DND-41 (cell line): ENCODE measurements at regions not wholly inside any gene's neighbourhood (a gene's known extent, or its start where the extent isn't known, plus 50 kb on each side); places are given as distances from the start of the nearest gene placed in this dataset.

Experiments used
- CTCF ChIP-seq: IDR thresholded peaks from 2 replicates; pipeline ENCODE4 v1.5.1; 2012; ENCODE audit warnings: borderline replicate concordance, low read length, moderate library complexity, mild to moderate bottlenecking; ENCODE audit not compliant: poor library complexity, severe bottlenecking; ENCODE audit errors: extremely low read depth
- EZH2 ChIP-seq: IDR thresholded peaks from 3 replicates; pipeline ENCODE4 v1.6.1; 2012; ENCODE audit warnings: borderline replicate concordance, low read depth, mild to moderate bottlenecking, moderate library complexity, low read length, inconsistent platforms; ENCODE audit not compliant: severe bottlenecking

GRCh38 chr10:125377368-125377767 lies 217.0 kb upstream of the CTBP2 start:
- TF ChIP-seq CTCF (no peak), EZH2 (no peak)
